IMR-90 (cell line): ENCODE measurements at regions not wholly inside any gene's neighbourhood (a gene's known extent, or its start where the extent isn't known, plus 50 kb on each side); places are given as distances from the start of the nearest gene placed in this dataset.

Experiments
- BHLHE40 ChIP-seq: fragments of 150-350 bp; IDR thresholded peaks from 2 replicates; pipeline ENCODE4 v1.6.1; 2016; ENCODE audit warnings: mild to moderate bottlenecking, low read depth, low read length
- CEBPB ChIP-seq: IDR thresholded peaks from 2 replicates; pipeline ENCODE4 v1.6.1; 2012; ENCODE audit warnings: low read depth, low read length, improper control_type of control experiment
- CHD1 ChIP-seq: IDR thresholded peaks from 2 replicates; pipeline ENCODE4 v1.6.1; 2012; ENCODE audit warnings: low read depth, low read length, improper control_type of control experiment
- FOS ChIP-seq: fragments of 150-350 bp; IDR thresholded peaks from 2 replicates; pipeline ENCODE4 v1.6.1; 2016; ENCODE audit warnings: low read depth, low read length
- MAFK ChIP-seq: IDR thresholded peaks from 2 replicates; pipeline ENCODE4 v1.6.1; 2012; ENCODE audit warnings: low read depth, low read length, improper control_type of control experiment
- POLR2A ChIP-seq: IDR thresholded peaks from 2 replicates; pipeline ENCODE4 v1.6.1; 2012; ENCODE audit warnings: mild to moderate bottlenecking, low read depth, low read length
- RAD21 ChIP-seq: IDR thresholded peaks from 2 replicates; pipeline ENCODE4 v1.6.1; 2012; ENCODE audit warnings: low read length, improper control_type of control experiment
- RCOR1 ChIP-seq: IDR thresholded peaks from 2 replicates; pipeline ENCODE4 v1.6.1; 2012; ENCODE audit warnings: mild to moderate bottlenecking, low read length, improper control_type of control experiment; ENCODE audit not compliant: insufficient replicate concordance
- RFX5 ChIP-seq: IDR thresholded peaks from 2 replicates; pipeline ENCODE4 v1.8.0; 2012; ENCODE audit warnings: low read depth, mild to moderate bottlenecking, low read length, moderate library complexity
- SMC3 ChIP-seq: fragments of 150-350 bp; IDR thresholded peaks from 2 replicates; pipeline ENCODE4 v1.6.1; 2016; ENCODE audit warnings: low read depth, mild to moderate bottlenecking, antibody characterized with exemption, low read length, moderate library complexity
- TF ChIP-seq, protein P1 (sequence below): conservative IDR thresholded peaks from 2 replicates; pipeline ENCODE4 v1.5.1; 2012; ENCODE audit warnings: mild to moderate bottlenecking, low read depth, low read length, improper control_type of control experiment
- TF ChIP-seq, protein P2 (sequence below): fragments of 150-350 bp; IDR thresholded peaks from 2 replicates; pipeline ENCODE4 v1.6.1; 2017; ENCODE audit warnings: mild to moderate bottlenecking, antibody characterized with exemption, low read length, low read depth
- TF ChIP-seq, protein P3 (sequence below): fragments of 150-350 bp; IDR thresholded peaks from 2 replicates; pipeline ENCODE4 v1.6.1; 2016; ENCODE audit warnings: low read depth, mild to moderate bottlenecking, low read length, moderate library complexity, borderline replicate concordance

DNA sequence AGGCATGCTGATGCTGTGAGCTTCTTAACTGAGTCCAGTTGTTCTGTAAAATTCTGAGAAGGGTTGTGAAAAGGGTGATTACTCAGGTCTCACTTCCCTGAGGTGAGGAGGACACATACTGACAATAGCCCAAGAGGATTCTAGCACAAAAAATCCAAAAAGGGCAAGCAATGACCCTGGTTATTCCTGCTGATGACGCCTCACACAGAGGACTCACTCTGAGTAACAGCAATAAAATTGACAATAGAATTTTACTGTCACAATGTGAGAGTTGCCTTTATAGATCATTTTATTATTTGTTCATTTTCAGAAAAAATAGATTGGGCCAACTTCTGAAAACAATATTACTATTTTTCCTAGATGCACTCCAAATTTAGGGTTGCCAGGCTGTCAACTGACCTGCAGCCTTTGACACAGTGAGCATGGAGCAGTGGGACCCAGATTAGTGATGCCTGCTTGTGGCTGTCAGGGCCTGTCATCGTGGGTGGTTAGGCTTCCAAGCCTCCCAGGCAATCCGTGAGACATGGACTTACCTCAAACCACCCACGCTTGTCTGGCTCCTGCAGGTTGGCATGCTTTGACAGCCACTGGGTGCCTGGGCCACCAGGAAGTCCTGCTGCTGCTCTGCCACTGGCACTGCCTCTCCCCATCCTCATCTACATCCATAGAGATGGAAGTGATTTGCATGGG, 396.0 kb upstream of the THBS1 start:
- no peak for TF ChIP-seq CHD1
- TF ChIP-seq, protein P1, sequence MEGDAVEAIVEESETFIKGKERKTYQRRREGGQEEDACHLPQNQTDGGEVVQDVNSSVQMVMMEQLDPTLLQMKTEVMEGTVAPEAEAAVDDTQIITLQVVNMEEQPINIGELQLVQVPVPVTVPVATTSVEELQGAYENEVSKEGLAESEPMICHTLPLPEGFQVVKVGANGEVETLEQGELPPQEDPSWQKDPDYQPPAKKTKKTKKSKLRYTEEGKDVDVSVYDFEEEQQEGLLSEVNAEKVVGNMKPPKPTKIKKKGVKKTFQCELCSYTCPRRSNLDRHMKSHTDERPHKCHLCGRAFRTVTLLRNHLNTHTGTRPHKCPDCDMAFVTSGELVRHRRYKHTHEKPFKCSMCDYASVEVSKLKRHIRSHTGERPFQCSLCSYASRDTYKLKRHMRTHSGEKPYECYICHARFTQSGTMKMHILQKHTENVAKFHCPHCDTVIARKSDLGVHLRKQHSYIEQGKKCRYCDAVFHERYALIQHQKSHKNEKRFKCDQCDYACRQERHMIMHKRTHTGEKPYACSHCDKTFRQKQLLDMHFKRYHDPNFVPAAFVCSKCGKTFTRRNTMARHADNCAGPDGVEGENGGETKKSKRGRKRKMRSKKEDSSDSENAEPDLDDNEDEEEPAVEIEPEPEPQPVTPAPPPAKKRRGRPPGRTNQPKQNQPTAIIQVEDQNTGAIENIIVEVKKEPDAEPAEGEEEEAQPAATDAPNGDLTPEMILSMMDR, result no peak
- no peak for TF ChIP-seq RCOR1
- TF ChIP-seq MAFK, result no peak
- TF ChIP-seq POLR2A, result no peak
- no peak for TF ChIP-seq FOS
- no peak for TF ChIP-seq RAD21
- TF ChIP-seq, protein P2, sequence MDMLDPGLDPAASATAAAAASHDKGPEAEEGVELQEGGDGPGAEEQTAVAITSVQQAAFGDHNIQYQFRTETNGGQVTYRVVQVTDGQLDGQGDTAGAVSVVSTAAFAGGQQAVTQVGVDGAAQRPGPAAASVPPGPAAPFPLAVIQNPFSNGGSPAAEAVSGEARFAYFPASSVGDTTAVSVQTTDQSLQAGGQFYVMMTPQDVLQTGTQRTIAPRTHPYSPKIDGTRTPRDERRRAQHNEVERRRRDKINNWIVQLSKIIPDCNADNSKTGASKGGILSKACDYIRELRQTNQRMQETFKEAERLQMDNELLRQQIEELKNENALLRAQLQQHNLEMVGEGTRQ, result no peak
- TF ChIP-seq BHLHE40, result no peak
- no peak for TF ChIP-seq RFX5
- TF ChIP-seq CEBPB, result no peak
- TF ChIP-seq, protein P3, sequence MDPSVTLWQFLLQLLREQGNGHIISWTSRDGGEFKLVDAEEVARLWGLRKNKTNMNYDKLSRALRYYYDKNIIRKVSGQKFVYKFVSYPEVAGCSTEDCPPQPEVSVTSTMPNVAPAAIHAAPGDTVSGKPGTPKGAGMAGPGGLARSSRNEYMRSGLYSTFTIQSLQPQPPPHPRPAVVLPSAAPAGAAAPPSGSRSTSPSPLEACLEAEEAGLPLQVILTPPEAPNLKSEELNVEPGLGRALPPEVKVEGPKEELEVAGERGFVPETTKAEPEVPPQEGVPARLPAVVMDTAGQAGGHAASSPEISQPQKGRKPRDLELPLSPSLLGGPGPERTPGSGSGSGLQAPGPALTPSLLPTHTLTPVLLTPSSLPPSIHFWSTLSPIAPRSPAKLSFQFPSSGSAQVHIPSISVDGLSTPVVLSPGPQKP, result no peak
- no peak for TF ChIP-seq SMC3
